NCI-H82 treated with DMSO at 0.1 percent for 48 hours (cell line): ENCODE measurements at regions not wholly inside any gene's neighbourhood (a gene's known extent, or its start where the extent isn't known, plus 50 kb on each side); places are given as distances from the start of the nearest gene placed in this dataset.
A peak's percentile ranks its signal among the peaks of the same experiment; 100 is the strongest.

Source experiments
- DNase-seq: peaks from one replicate; lab custom pipeline; 2025; ENCODE audit not compliant: unreplicated experiment; lab: John Stamatoyannopoulos, UW

- no peak for DNase-seq
Observed at GRCh38 chr15:95278532-95279245, 1047.3 kb downstream of the MCTP2 start.

GRCh38 chr15:95279277-95280019 is 1048.1 kb downstream of the MCTP2 start:
- DNase-seq: no peak

- no peak for DNase-seq
Observed at GRCh38 chr15:95280711-95281110, 1049.3 kb downstream of the MCTP2 start.

GRCh38 chr15:95281470-95281869 is 1049.0 kb upstream of the NR2F2 start:
- DNase-seq: no peak

GRCh38 chr15:95284492-95284891 is 1046.0 kb upstream of the NR2F2 start:
- no peak for DNase-seq

- DNase-seq: no peak
Observed at GRCh38 chr15:95284933-95285421, 1045.5 kb upstream of the NR2F2 start.

GRCh38 chr15:95286352-95286880 is 1044.1 kb upstream of the NR2F2 start:
- no peak for DNase-seq

GRCh38 chr15:95287720-95288103 is 1042.8 kb upstream of the NR2F2 start:
- no peak for DNase-seq

GRCh38 chr15:95288626-95289025 is 1041.9 kb upstream of the NR2F2 start:
- no peak for DNase-seq

GRCh38 chr15:95290176-95290974 is 1040.1 kb upstream of the NR2F2 start:
- DNase-seq: no peak

- peak; percentile 10 for DNase-seq
Observed at GRCh38 chr15:95291898-95292472, 1038.5 kb upstream of the NR2F2 start.

GRCh38 chr15:95292785-95293450 is 1037.6 kb upstream of the NR2F2 start:
- DNase-seq: no peak

- DNase-seq: no peak
Observed at GRCh38 chr15:95293456-95294031, 1037.0 kb upstream of the NR2F2 start.

GRCh38 chr15:95295363-95295762 is 1035.1 kb upstream of the NR2F2 start:
- DNase-seq: no peak

GRCh38 chr15:95295896-95296625 is 1034.4 kb upstream of the NR2F2 start:
- no peak for DNase-seq

- no peak for DNase-seq
Observed at GRCh38 chr15:95296643-95297042, 1033.9 kb upstream of the NR2F2 start.

- DNase-seq: no peak
Observed at GRCh38 chr15:95298729-95299128, 1031.8 kb upstream of the NR2F2 start.

GRCh38 chr15:95300958-95301357 is 1029.5 kb upstream of the NR2F2 start:
- DNase-seq: no peak

- DNase-seq: no peak
Observed at GRCh38 chr15:95302206-95302605, 1028.3 kb upstream of the NR2F2 start.
